ENCODE measurements at regions not wholly inside any gene's neighbourhood (a gene's known extent, or its start where the extent isn't known, plus 50 kb on each side); places are given as distances from the start of the nearest gene placed in this dataset.

DNA sequence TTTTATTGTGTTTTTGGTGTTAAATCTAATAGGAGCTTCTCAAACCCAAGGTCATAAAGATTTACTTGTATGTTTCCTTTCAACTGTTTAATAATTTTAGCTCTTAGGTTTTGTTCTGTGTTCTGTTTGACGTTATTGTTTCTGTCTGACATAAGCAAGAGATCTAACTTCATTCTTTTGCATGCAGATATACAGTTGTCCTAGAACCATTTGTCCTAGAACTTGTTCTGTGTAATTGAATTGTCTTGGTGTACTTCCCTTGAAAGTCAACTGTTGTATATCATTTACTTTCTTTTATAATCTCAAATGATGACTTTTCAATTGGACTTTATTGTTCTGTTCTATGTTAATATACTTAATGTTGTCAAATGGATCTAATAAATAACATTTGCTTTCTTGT lies 977.1 kb downstream of the FAT4 start:
- no peak for DNase-seq (ENCODE audit: low read depth)

DNA sequence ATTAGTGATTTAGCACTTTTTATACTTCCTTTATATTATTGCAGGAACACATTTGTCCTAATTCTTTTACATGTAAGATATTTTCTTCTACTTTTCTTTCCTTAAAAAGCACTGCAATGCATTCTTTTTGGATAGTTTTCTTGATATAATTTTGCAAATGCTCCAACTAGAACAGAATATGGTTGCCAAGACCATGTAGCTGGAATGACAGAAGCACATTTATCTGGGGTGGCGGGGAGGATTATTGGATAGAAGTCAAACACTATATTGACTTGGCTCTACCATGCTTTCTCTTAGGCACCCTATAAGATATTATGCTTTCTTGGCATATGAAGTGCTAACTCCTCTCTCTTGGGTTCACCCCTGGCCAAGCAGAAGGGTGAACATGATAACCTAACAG lies 983.5 kb downstream of the FAT4 start:
- DNase-seq (ENCODE audit: low read depth) = no peak
- no peak overlapping the region for H3K4me3 ChIP-seq (ENCODE audit: low read depth, low read length)

More for the DNA sequence above, 977.1 kb downstream of the FAT4 start:
- no peak overlapping the region for H3K4me3 ChIP-seq (ENCODE audit: low read depth, low read length)

DNA sequence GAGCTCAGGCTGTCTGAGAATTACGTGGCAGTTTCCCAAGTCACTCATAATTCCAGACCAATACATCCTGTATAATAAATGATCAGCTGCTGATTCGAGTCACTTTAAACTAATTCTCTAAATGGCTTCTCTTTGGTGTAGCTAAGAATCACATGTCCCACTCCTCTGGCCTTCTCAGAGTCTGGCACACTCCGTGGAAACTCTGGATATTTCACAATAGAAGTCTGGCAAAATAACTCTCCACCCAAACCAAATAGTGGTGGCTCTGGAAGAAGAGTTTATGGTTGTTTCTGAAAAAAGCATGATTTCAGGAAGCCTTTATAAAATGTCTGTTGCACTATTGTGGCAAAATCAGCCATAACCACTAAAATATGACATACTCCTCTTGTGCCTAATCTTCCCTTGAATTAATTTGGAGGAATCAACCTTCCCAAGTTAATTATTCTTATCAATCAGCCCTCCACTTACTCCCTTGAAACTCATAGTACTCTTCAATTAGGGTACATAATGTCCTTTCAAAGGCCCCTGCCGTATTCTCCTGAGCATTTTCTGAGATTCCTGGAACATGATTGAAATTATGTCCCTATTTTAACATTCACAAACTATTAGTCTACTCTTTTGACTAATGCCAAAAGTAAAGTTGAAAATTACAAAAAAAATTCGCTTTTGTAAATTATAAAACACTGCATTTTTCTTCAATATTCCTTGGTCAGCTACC lies 991.6 kb downstream of the FAT4 start:
- no peak for DNase-seq (ENCODE audit: low read depth)
- H3K4me3 ChIP-seq (ENCODE audit: low read depth, low read length) = no peak overlapping the region

DNA sequence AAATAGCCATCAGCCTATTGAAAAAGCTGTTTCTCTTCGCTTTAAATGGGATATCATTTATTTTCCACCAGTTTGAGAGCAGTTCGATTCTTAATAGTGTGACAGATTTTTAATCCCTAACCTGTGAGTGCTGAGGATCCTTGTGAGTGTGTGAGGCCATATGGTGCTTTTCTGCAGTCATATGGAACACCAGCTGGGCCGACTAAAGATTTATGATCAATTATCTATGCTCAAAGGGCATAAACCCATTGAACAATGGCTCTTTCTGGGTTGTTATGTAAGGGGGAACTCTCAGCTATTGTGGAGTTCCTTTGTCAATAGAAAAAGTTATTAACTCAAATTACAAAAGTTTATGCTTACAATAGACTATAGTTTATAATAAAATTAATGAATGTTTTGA lies 1003.6 kb downstream of the FAT4 start:
- no peak for DNase-seq (ENCODE audit: low read depth)
- no peak overlapping the region for H3K4me3 ChIP-seq (ENCODE audit: low read depth, low read length)

DNA sequence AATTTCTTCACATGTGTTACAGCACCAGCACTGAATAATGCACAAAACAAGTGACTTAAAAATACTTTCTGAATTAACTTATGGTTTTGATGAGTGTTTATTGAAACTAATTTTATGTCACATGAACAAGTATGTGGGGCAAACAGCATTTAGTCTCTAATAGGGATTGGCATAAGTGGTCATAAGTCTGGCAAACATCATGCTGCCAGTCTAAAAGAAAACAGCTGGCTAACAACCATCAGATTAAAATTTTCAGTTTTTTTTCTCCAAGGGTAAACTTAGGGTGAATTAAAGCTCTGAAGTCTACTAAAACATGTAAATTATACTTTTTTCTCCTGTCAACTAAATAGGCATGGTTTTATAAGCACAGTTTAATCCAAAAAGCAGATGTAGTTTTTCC lies 1014.2 kb downstream of the FAT4 start:
- H3K4me3 ChIP-seq (ENCODE audit: low read depth, low read length) = no peak overlapping the region
- DNase-seq (ENCODE audit: low read depth) = no peak

DNA sequence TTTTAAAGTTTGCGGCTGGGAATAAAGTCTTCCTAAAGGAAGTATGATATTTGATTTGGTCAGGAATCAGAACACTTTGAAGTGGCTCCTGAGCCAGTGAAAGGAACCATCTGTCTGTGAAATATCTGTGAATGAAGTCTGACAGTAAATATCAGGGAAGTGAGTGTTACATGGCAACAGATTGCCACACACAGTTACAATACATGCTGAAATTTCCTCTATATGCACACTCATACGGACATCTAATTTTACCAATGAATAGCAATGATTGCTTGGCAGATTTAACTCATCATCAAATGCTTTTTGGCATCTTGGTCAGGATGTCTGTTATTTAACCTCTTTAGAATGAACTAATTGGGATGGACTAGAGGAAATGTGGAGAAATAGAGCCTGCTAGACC lies 1023.8 kb downstream of the FAT4 start:
- no peak overlapping the region for H3K4me3 ChIP-seq (ENCODE audit: low read depth, low read length)

DNA sequence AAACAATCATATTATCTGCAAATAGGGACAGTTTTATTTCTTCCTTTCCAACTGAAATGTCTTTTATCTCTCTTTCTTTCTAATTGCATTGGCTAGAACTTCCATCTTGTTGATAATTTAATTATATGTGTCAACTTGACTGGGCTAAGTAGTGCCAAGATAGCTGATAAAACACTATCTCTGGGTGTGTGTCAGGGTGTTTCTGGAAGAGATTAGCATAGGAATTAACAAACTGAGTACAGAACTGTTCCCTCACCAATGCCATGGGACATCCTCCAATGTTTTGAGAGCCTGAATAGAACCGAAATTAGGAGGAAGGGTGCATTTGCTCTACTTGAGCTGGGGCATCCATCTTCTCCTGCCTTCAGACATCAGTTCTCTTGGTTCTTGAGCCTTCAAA lies 1027.2 kb downstream of the FAT4 start:
- H3K4me3 ChIP-seq (ENCODE audit: low read depth, low read length) = no peak overlapping the region
- DNase-seq (ENCODE audit: low read depth) = no peak

More for the DNA sequence above, 1023.8 kb downstream of the FAT4 start:
- DNase-seq (ENCODE audit: low read depth) = no peak

DNA sequence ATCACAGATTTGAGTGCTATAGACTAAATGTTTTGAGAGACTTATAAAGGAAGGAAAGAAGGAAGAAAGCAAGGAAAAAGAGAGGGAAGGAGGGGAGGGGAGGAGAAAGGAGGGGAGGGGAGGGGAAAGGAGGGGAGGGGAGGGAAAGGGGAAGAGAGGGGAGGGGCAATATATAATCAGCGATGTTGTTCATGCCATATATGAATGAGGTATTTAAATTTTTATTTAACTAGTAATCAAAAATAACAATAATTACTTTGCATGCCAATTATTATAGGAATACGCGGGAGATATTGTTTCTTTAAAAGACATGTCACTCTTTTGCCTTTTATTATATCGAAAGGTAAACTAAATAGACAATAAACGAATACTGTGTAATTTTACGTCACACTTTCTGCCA lies 1029.7 kb downstream of the FAT4 start:
- no peak overlapping the region for H3K4me3 ChIP-seq (ENCODE audit: low read depth, low read length)
- no peak for DNase-seq (ENCODE audit: low read depth)

DNA sequence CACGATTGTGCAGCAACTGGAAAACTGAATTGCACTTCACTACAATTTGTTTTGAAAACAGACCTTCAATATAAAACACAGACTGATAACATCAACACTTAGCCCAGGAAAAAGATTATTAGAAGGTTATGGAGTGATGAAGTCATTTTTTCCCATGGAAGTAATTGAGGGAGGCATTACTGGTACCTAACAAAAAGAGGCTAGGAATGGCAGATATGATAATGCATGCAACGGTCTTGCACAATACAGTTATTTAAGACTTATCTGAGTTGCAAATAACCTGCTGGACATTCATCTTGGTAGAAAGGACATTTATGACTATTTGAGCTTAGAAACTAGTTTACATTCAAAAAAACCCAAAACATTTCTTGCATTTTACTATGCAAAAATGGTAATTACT lies 1031.9 kb downstream of the FAT4 start:
- DNase-seq (ENCODE audit: low read depth) = no peak
- H3K4me3 ChIP-seq (ENCODE audit: low read depth, low read length) = no peak overlapping the region

DNA sequence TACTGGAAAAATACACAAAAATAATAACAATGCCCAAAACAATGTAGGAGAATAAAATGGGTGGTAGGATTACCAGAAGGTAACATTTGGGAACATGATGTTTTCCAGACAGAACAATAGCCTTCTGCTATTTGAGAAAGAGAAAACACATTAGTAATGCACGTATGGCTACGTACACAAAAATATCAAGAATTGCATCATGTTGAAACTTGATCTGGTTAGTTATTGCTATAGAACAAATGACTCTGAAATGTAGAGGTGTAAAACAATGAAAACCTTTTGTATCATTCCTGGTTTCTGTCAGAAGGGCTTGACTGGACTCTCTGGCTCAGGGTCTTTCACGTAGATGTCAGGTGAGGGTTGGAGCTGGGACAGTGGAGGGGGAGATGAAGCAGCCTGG lies 1040.0 kb downstream of the FAT4 start:
- peak; percentile 20 for DNase-seq (ENCODE audit: low read depth)

DNA sequence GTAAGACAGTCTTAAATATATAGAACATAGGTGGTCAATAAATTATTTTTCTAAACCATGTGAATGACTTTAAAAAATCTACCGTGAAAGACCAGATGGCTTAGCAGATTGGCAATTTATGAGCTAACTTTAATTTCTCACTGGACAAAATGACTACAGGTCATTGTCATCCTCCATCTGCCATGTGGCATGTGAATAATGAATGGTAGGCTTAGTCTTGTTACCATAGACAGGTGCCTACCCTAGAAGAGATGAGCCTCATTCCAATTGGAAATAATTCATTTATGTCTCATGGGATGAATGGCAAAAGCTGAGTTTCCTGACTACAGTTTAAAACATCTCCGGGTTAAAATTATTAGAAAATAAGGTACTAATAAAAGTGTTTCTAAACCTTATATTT lies 1043.3 kb downstream of the FAT4 start:
- DNase-seq (ENCODE audit: low read depth) = no peak
- H3K4me3 ChIP-seq (ENCODE audit: low read depth, low read length) = no peak overlapping the region

More for the DNA sequence above, 1040.0 kb downstream of the FAT4 start:
- H3K4me3 ChIP-seq (ENCODE audit: low read depth, low read length) = no peak overlapping the region

DNA sequence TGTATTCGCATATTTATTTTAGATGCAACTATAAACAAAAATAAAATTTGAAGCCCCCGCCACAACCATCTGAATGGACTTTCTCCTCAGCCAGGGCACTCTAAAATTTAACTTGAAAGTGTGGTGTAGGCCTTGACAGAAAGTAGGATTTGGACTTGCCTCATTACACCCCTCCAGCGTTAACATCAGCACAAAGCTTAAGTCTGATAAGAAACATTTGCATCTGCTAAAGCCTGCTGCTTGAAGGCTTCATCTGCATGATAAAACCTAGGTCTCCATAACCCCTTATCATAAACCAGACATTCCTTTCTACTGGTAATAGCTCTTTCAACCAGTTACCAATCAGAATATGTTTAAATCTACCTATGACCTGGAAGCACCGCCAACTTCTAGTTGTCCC lies 1046.5 kb downstream of the FAT4 start:
- no peak for DNase-seq (ENCODE audit: low read depth)
- no peak overlapping the region for H3K4me3 ChIP-seq (ENCODE audit: low read depth, low read length)

DNA sequence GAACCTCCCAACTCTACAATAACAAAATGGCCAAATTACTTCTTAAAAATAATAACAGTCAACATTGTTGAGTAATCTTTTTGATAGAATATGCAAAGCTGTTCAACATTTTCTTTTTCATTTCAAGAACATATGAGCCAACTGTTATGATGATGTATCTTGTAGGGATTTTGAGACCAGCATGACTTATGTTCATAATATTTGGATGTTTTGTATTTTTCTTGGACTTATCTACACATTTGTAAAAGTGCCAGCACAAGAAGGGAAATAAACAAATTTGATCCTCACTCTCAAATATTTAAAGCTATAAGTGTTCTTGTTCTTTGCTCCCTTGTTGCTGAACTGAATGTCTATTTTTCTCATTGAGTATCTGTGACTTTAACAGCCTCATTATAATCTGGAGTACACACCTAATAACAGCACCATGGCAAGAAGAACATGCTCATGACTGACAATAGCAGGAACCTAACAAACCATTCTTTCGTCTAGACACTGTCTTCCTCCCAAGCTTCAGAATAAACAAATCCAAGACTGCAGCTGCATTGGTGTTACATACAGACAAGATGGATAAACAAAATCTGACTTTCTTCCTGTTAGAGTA lies 1049.7 kb downstream of the FAT4 start:
- H3K4me3 ChIP-seq (ENCODE audit: low read depth, low read length) = no peak overlapping the region
- no peak for DNase-seq (ENCODE audit: low read depth)

DNA sequence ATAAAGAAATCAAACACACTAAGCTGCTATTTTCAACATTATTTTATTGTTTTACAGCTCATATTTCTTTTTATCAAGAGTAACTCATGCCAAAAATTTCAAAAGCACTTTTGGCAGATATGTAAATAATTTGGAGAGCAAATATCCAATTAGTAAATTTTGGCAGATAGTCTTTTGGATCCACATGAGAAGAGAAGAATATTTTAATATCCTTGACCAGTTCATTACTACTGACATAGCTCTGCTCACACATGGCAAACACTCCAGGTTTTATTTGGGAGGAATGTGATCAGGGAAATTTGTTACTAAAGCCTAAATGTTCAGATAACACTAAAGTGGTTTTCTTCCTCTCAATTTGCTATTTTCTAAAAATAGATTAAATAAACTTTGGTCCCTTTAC lies 1054.3 kb downstream of the FAT4 start:
- no peak overlapping the region for H3K4me3 ChIP-seq (ENCODE audit: low read depth, low read length)
- no peak for DNase-seq (ENCODE audit: low read depth)

DNA sequence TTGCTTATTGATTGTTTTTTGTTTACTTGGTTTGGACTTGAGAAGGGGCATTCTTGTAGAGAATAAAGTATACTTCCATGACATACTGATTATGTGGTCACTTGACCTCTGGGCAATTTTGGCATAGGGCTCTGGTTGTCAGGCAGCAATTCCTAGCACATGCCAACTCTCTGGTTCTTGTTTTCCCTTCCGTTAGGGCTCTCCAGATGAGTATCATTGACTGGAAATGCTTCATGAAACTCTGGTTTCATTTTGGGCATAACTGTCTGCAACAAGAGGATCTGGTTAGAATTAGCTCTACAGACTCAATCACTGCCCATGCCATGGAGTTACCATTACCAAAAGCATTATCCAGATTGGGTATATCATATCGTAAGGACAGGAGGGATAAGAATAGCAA lies 1057.9 kb downstream of the FAT4 start:
- no peak for DNase-seq (ENCODE audit: low read depth)
- H3K4me3 ChIP-seq (ENCODE audit: low read depth, low read length) = no peak overlapping the region

DNA sequence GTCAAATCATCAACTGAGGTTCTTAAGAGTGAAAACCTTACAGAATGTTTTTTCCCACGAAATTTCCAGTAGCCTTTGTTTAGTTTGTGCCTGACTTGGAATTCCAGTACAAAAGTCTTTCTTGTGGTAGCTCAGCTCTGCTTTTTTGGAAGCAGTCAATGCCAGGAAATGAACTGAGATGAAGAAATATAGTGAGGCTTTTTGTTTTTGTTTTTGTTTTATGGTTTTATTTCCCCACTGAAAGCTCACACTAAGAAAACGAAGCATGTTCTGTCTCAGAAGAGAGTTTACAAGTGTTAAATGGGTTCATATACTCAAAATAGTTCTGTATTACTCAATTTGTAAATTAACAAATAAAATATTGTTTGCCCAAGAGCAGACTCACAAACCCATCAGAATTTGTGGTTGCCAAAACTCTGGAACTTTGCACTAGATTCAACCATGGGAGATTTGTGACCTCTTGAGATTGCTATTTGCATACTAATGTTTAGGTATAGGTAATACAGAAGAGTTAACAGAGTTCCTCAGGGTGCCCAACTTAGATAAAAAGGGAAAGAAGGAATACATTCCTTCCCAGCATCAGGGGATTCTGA lies 1060.8 kb downstream of the FAT4 start:
- no peak for DNase-seq (ENCODE audit: low read depth)

DNA sequence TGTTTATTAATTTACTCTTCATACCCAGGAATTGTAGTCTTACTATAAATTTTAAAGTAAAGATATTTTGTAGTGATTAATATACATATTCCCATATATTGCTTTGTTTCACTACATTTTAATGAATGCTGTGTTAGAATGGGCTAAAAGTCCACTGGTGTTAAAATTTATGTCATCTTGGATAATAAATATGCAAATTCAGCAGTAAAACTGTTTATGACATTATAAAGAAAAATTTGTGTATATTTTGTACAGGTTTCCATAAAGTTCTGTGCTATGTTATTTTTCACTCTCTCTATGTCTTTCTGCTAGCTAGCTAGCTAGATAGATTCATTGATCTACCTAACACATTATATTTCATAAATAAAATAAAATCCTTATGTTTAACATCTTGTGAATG lies 1071.2 kb downstream of the FAT4 start:
- H3K4me3 ChIP-seq (ENCODE audit: low read depth, low read length) = no peak overlapping the region
- DNase-seq (ENCODE audit: low read depth) = no peak

More for the DNA sequence above, 1060.8 kb downstream of the FAT4 start:
- H3K4me3 ChIP-seq (ENCODE audit: low read depth, low read length) = no peak overlapping the region

DNA sequence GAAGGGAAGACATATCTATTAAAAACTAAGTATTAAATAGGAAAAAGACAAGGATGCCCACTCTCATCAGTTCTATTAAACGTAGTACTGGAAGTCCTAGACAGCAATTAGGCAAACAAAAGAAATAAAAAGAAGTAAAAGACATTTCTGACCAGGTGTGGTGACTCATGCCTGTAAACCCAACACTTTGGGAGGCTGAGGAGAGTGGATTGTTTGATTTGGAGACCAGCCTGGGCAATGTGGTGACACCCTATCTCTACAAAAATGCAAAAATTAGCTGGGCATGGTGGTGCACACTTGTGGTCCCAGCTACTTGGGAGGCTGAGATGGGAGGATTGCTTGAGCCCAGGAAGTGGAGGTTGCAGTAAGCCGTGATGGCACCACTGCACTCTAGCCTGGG lies 1071.8 kb downstream of the FAT4 start:
- DNase-seq (ENCODE audit: low read depth) = no peak
- no peak overlapping the region for H3K4me3 ChIP-seq (ENCODE audit: low read depth, low read length)

DNA sequence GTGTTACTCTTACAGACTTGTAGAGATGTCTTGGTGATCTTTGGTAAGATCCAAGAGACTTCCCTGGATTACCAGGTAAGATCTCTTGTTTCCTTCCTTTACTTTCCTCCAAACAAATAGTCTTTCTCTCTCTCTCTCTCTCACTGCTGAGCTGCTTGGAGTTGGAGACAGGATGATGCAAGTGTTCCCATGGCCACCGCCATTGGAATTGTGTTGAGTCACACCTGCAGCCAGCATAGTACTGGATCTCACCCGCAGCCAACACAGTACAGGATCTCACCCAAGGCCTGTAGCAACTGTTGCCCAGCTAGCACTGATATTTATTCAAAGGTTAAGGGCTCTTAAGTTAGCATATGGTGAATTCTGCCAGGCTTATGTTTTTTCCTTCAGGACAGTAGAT lies 1080.9 kb downstream of the FAT4 start:
- peak; percentile 22 for DNase-seq (ENCODE audit: low read depth)
- no peak overlapping the region for H3K4me3 ChIP-seq (ENCODE audit: low read depth, low read length)

DNA sequence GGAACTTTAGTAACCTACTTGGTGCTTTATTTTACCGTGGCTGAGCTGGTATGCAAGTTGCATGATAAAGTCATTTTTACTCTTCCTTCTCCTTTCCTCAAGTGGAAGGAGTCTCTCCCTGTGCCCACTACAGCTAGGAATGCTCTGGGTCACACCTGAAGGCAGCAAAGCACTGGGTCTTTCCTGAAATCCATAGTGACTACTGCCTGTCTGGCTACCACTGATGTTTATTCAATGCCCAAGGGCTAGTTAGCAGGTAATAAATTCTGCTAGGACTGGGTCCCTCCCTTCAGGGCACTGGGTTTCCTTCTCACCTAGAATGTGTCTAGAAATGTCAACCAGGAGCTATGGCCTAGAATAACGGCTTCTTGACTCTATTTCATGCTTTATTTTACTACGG lies 1081.4 kb downstream of the FAT4 start:
- H3K4me3 ChIP-seq (ENCODE audit: low read depth, low read length) = no peak overlapping the region
- no peak for DNase-seq (ENCODE audit: low read depth)

DNA sequence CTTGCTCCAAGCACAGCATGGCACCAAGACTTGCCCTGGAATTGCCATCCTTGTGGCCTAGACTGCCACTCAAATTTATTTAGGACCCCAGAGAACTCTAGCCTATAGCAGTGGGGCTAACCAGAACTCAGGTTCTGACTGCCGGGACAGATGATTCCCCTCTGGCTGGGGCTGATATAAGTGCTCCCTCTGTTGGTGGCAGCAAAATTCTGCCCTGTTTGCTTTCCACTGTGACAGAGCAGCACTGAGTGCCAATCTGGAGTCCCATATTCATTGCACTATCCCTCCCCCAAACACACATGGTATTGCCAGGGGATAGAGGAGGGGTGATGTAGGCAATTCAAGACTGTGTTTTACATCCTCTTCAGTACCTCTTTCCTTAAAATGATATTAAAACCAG lies 1081.9 kb downstream of the FAT4 start:
- DNase-seq (ENCODE audit: low read depth) = no peak
- H3K4me3 ChIP-seq (ENCODE audit: low read depth, low read length) = no peak overlapping the region
